ENCODE measurements at regions not wholly inside any gene's neighbourhood (a gene's known extent, or its start where the extent isn't known, plus 50 kb on each side); places are given as distances from the start of the nearest gene placed in this dataset.
"Not testable (repeated sequence)": the region's sequence is repeated elsewhere in the genome, so short reads cannot be mapped to it uniquely, and the experiment has no call there.

- peak in 1 of 6 experiments; percentile 28 for TF ChIP-seq CTCF (IDR thresholded peaks at IDR 0.05)
- not testable (repeated sequence) for TF ChIP-seq POLR2A, POLR2AphosphoS5 (IDR thresholded peaks at IDR 0.05)
Observed at GRCh38 chr2:94735536-94735935, 135.7 kb upstream of the TEKT4 start.

All from upper lobe of left lung (tissue), 4 donors.